ENCODE measurements at regions not wholly inside any gene's neighbourhood (a gene's known extent, or its start where the extent isn't known, plus 50 kb on each side); places are given as distances from the start of the nearest gene placed in this dataset.
"Not testable (repeated sequence)": the region's sequence is repeated elsewhere in the genome, so short reads cannot be mapped to it uniquely, and the experiment has no call there.

GRCh38 chr2:109681633-109682380 is 67.6 kb downstream of the SOWAHC start:
- H3K4me1 Mint-ChIP-seq = peaks cover 5% of the 10 kb centered on the region
- ATAC-seq (no peak), DNase-seq (no peak)
- H3K9me3 ChIP-seq (ENCODE audit: control insufficient read depth, low read length, poor library complexity, severe bottlenecking) = no peaks in the 10 kb centered on the region
- H3K27ac Mint-ChIP-seq = no peak overlapping the region
- H3K4me3 Mint-ChIP-seq = no peak overlapping the region
- no peaks in the 10 kb centered on the region for H3K36me3 Mint-ChIP-seq (ENCODE audit: low read depth)
- peaks cover 62% of the 10 kb centered on the region for H3K27me3 Mint-ChIP-seq

GRCh38 chr2:109683452-109683851 is 69.3 kb downstream of the SOWAHC start:
- Mint-ChIP-seq H3K27ac (no peak overlapping the region), H3K4me3 (no peak overlapping the region), H3K27me3 (peaks cover 45% of the 10 kb centered on the region), H3K36me3 (ENCODE audit: low read depth) (no peaks in the 10 kb centered on the region), H3K4me1 (peaks cover 3% of the 10 kb centered on the region)
- no peaks in the 10 kb centered on the region for H3K9me3 ChIP-seq (ENCODE audit: control insufficient read depth, low read length, poor library complexity, severe bottlenecking)
- no peak for DNase-seq
- no peak for ATAC-seq

- DNase-seq = no peak
- Mint-ChIP-seq H3K4me1 (peaks cover 3% of the 10 kb centered on the region), H3K36me3 (ENCODE audit: low read depth) (no peaks in the 10 kb centered on the region), H3K4me3 (no peak overlapping the region), H3K27ac (peak overlapping the region; percentile 19), H3K27me3 (peaks cover 39% of the 10 kb centered on the region)
- ATAC-seq = no peak
- no peaks in the 10 kb centered on the region for H3K9me3 ChIP-seq (ENCODE audit: control insufficient read depth, low read length, poor library complexity, severe bottlenecking)
Measured at GRCh38 chr2:109685453-109685852, 71.3 kb downstream of the SOWAHC start.

- Mint-ChIP-seq H3K36me3 (ENCODE audit: low read depth) (no peaks in the 10 kb centered on the region), H3K4me3 (no peak overlapping the region), H3K4me1 (no peaks in the 10 kb centered on the region), H3K27me3 (peaks cover 26% of the 10 kb centered on the region), H3K27ac (no peak overlapping the region)
- H3K9me3 ChIP-seq (ENCODE audit: control insufficient read depth, low read length, poor library complexity, severe bottlenecking) = no peaks in the 10 kb centered on the region
- DNase-seq (no peak), ATAC-seq (no peak)
Measured at GRCh38 chr2:109686921-109687320, 72.8 kb downstream of the SOWAHC start.

GRCh38 chr2:109689182-109689930 is 75.2 kb downstream of the SOWAHC start:
- Mint-ChIP-seq H3K36me3 (ENCODE audit: low read depth) (no peaks in the 10 kb centered on the region), H3K4me3 (no peak overlapping the region), H3K4me1 (no peaks in the 10 kb centered on the region), H3K27me3 (peaks cover 16% of the 10 kb centered on the region), H3K27ac (no peak overlapping the region)
- ATAC-seq (no peak), DNase-seq (no peak)
- no peaks in the 10 kb centered on the region for H3K9me3 ChIP-seq (ENCODE audit: control insufficient read depth, low read length, poor library complexity, severe bottlenecking)

- H3K9me3 ChIP-seq (ENCODE audit: control insufficient read depth, low read length, poor library complexity, severe bottlenecking) = no peaks in the 10 kb centered on the region
- Mint-ChIP-seq H3K36me3 (ENCODE audit: low read depth) (no peaks in the 10 kb centered on the region), H3K27ac (no peak overlapping the region), H3K27me3 (peaks cover 17% of the 10 kb centered on the region), H3K4me1 (no peaks in the 10 kb centered on the region), H3K4me3 (no peak overlapping the region)
- no peak for ATAC-seq
- no peak for DNase-seq
Measured at GRCh38 chr2:109689973-109690372, 75.8 kb downstream of the SOWAHC start.

GRCh38 chr2:109690457-109690821 is 76.3 kb downstream of the SOWAHC start:
- peaks cover 17% of the 10 kb centered on the region for H3K27me3 Mint-ChIP-seq
- H3K4me1 Mint-ChIP-seq = no peaks in the 10 kb centered on the region
- no peak overlapping the region for H3K4me3 Mint-ChIP-seq
- no peaks in the 10 kb centered on the region for H3K9me3 ChIP-seq (ENCODE audit: control insufficient read depth, low read length, poor library complexity, severe bottlenecking)
- no peak for ATAC-seq
- no peaks in the 10 kb centered on the region for H3K36me3 Mint-ChIP-seq (ENCODE audit: low read depth)
- no peak overlapping the region for H3K27ac Mint-ChIP-seq
- DNase-seq = no peak

GRCh38 chr2:109690822-109691541 is 76.8 kb downstream of the SOWAHC start:
- Mint-ChIP-seq H3K27me3 (peaks cover 19% of the 10 kb centered on the region), H3K4me1 (no peaks in the 10 kb centered on the region), H3K4me3 (no peak overlapping the region), H3K36me3 (ENCODE audit: low read depth) (no peaks in the 10 kb centered on the region), H3K27ac (no peak overlapping the region)
- H3K9me3 ChIP-seq (ENCODE audit: control insufficient read depth, low read length, poor library complexity, severe bottlenecking) = no peaks in the 10 kb centered on the region
- no peak for ATAC-seq
- no peak for DNase-seq

- no peak overlapping the region for H3K4me3 Mint-ChIP-seq
- H3K27me3 Mint-ChIP-seq = peaks cover 25% of the 10 kb centered on the region
- ATAC-seq (no peak), DNase-seq (no peak)
- H3K36me3 Mint-ChIP-seq (ENCODE audit: low read depth) = no peaks in the 10 kb centered on the region
- H3K27ac Mint-ChIP-seq = no peak overlapping the region
- no peaks in the 10 kb centered on the region for H3K9me3 ChIP-seq (ENCODE audit: control insufficient read depth, low read length, poor library complexity, severe bottlenecking)
- no peaks in the 10 kb centered on the region for H3K4me1 Mint-ChIP-seq
Measured at GRCh38 chr2:109692013-109692743, 78.0 kb downstream of the SOWAHC start.

GRCh38 chr2:109692831-109693230 is 78.7 kb downstream of the SOWAHC start:
- DNase-seq; H3K4me3 Mint-ChIP-seq; ATAC-seq; H3K27ac Mint-ChIP-seq; H3K4me1 Mint-ChIP-seq; H3K9me3 ChIP-seq (ENCODE audit: control insufficient read depth, low read length, poor library complexity, severe bottlenecking); H3K36me3 Mint-ChIP-seq (ENCODE audit: low read depth): not testable (repeated sequence)
- H3K27me3 Mint-ChIP-seq = peaks cover 25% of the 10 kb centered on the region

GRCh38 chr2:109693292-109693691 is 79.1 kb downstream of the SOWAHC start:
- not testable (repeated sequence) for H3K36me3 Mint-ChIP-seq (ENCODE audit: low read depth); H3K27ac Mint-ChIP-seq; DNase-seq; H3K9me3 ChIP-seq (ENCODE audit: control insufficient read depth, low read length, poor library complexity, severe bottlenecking); ATAC-seq; H3K4me1 Mint-ChIP-seq; H3K4me3 Mint-ChIP-seq
- H3K27me3 Mint-ChIP-seq = peaks cover 25% of the 10 kb centered on the region

- no peak overlapping the region for H3K27ac Mint-ChIP-seq
- H3K4me1 Mint-ChIP-seq = no peaks in the 10 kb centered on the region
- ATAC-seq (no peak), DNase-seq (no peak)
- H3K27me3 Mint-ChIP-seq = peaks cover 33% of the 10 kb centered on the region
- no peaks in the 10 kb centered on the region for H3K9me3 ChIP-seq (ENCODE audit: control insufficient read depth, low read length, poor library complexity, severe bottlenecking)
- H3K36me3 Mint-ChIP-seq (ENCODE audit: low read depth) = no peaks in the 10 kb centered on the region
- no peak overlapping the region for H3K4me3 Mint-ChIP-seq
Measured at GRCh38 chr2:109694190-109694589, 80.0 kb downstream of the SOWAHC start.

GRCh38 chr2:109695290-109695689 is 81.1 kb downstream of the SOWAHC start:
- ATAC-seq = no peak
- Mint-ChIP-seq H3K4me3 (no peak overlapping the region), H3K4me1 (no peaks in the 10 kb centered on the region)

More at GRCh38 chr2:109695290-109695689, 81.1 kb downstream of the SOWAHC start:
- no peak overlapping the region for H3K27ac Mint-ChIP-seq
- DNase-seq = no peak
- no peaks in the 10 kb centered on the region for H3K9me3 ChIP-seq (ENCODE audit: control insufficient read depth, low read length, poor library complexity, severe bottlenecking)
- peaks cover 34% of the 10 kb centered on the region for H3K27me3 Mint-ChIP-seq
- H3K36me3 Mint-ChIP-seq (ENCODE audit: low read depth) = peaks cover 3% of the 10 kb centered on the region

Measured in T-helper 17 cell (primary cell).